Cardiac muscle cell (in vitro differentiated cells and primary cell): ENCODE measurements at regions not wholly inside any gene's neighbourhood (a gene's known extent, or its start where the extent isn't known, plus 50 kb on each side); places are given as distances from the start of the nearest gene placed in this dataset.

Experiments
- DNase-seq, 2 donors: peaks; one replicate each; pipeline versions ENCODE4 v3.0.0 to v3.0.0-alpha.2; 2010 to 2017; ENCODE audit warnings: low read depth in 1 of 2, low spot score in 1 of 2
- H3K27ac ChIP-seq: fragments of 200-600 bp; sonication (generic); 2 replicates; pipeline ENCODE4 v1.5.1; 2016
- H3K27me3 ChIP-seq: fragments of 200-600 bp; sonication (generic); 2 replicates; pipeline ENCODE4 v1.6.0; 2016; ENCODE audit warnings: control low read depth
- H3K36me3 ChIP-seq: fragments of 200-600 bp; sonication (generic); 2 replicates; pipeline ENCODE4 v1.5.1; 2016; ENCODE audit warnings: control low read depth
- H3K4me1 ChIP-seq: fragments of 200-600 bp; sonication (generic); 2 replicates; pipeline ENCODE4 v1.8.1; 2017; ENCODE audit warnings: low read depth, mild to moderate bottlenecking, mixed run types
- H3K4me3 ChIP-seq: fragments of 200-600 bp; sonication (generic); 2 replicates; pipeline ENCODE4 v1.5.1; 2016; ENCODE audit warnings: mild to moderate bottlenecking
- H3K9me3 ChIP-seq: fragments of 200-600 bp; sonication (generic); 2 replicates; pipeline ENCODE4 v1.5.1; 2017; ENCODE audit warnings: low read depth, mild to moderate bottlenecking, control low read depth
- CTCF ChIP-seq: IDR thresholded peaks from 2 replicates; pipeline ENCODE4 v1.5.1; 2012; ENCODE audit warnings: low read depth, mild to moderate bottlenecking, low read length

GRCh38 chr1:48076017-48076416 is 78.8 kb upstream of the TRABD2B start:
- H3K9me3 ChIP-seq: no peaks in the 10 kb centered on the region
- H3K27ac ChIP-seq: no peak overlapping the region
- no peak for DNase-seq
- H3K4me1 ChIP-seq: no peaks in the 10 kb centered on the region
- no peak overlapping the region for H3K4me3 ChIP-seq
- no peaks in the 10 kb centered on the region for H3K27me3 ChIP-seq
- no peak for TF ChIP-seq CTCF
- no peaks in the 10 kb centered on the region for H3K36me3 ChIP-seq

- H3K36me3 ChIP-seq: no peaks in the 10 kb centered on the region
- DNase-seq: no peak
- H3K27me3 ChIP-seq: no peaks in the 10 kb centered on the region
- no peak for TF ChIP-seq CTCF
- H3K9me3 ChIP-seq: no peaks in the 10 kb centered on the region
- no peak overlapping the region for H3K27ac ChIP-seq
- H3K4me3 ChIP-seq: no peak overlapping the region
- H3K4me1 ChIP-seq: no peaks in the 10 kb centered on the region
Observed at GRCh38 chr1:48073798-48074530, 76.8 kb upstream of the TRABD2B start.

- no peaks in the 10 kb centered on the region for H3K9me3 ChIP-seq
- no peak for TF ChIP-seq CTCF
- no peaks in the 10 kb centered on the region for H3K36me3 ChIP-seq
- H3K4me3 ChIP-seq: no peak overlapping the region
- DNase-seq: no peak
- H3K27me3 ChIP-seq: no peaks in the 10 kb centered on the region
- H3K4me1 ChIP-seq: peaks cover 3% of the 10 kb centered on the region
- H3K27ac ChIP-seq: no peak overlapping the region
Observed at GRCh38 chr1:48071513-48071912, 74.3 kb upstream of the TRABD2B start.

- Histone ChIP-seq H3K27ac (no peak overlapping the region), H3K4me3 (no peak overlapping the region), H3K27me3 (no peaks in the 10 kb centered on the region), H3K4me1 (peaks cover 3% of the 10 kb centered on the region), H3K36me3 (no peaks in the 10 kb centered on the region), H3K9me3 (no peaks in the 10 kb centered on the region)
- DNase-seq: no peak
- TF ChIP-seq CTCF: no peak
Observed at GRCh38 chr1:48070396-48070750, 73.2 kb upstream of the TRABD2B start.

- no peak overlapping the region for H3K4me3 ChIP-seq
- peaks cover 3% of the 10 kb centered on the region for H3K4me1 ChIP-seq
- H3K9me3 ChIP-seq: no peaks in the 10 kb centered on the region
- H3K36me3 ChIP-seq: no peaks in the 10 kb centered on the region
- DNase-seq: peak in 1 of 2 donors; percentile 62
- TF ChIP-seq CTCF: no peak
- no peaks in the 10 kb centered on the region for H3K27me3 ChIP-seq
- H3K27ac ChIP-seq: no peak overlapping the region
Observed at GRCh38 chr1:48069662-48070395, 72.6 kb upstream of the TRABD2B start.
